Fibroblast of lung (primary cell): ENCODE measurements at regions not wholly inside any gene's neighbourhood (a gene's known extent, or its start where the extent isn't known, plus 50 kb on each side); places are given as distances from the start of the nearest gene placed in this dataset.

ENCODE experiments used
- DNase-seq, 2 donors: peaks; one replicate each; pipeline versions ENCODE4 v3.0.0 to v3.0.0-alpha.2; 2010; ENCODE audit warnings: low read depth in 2 of 2
- H2AFZ ChIP-seq: 2 replicates; pipeline ENCODE4 v1.5.1; 2012; ENCODE audit warnings: low read length, control low read depth, inconsistent platforms
- H3K27ac ChIP-seq: 2 replicates; pipeline ENCODE4 v1.5.1; 2011; ENCODE audit warnings: low read length, control low read depth; ENCODE audit not compliant: insufficient read depth
- H3K27me3 ChIP-seq: 2 replicates; pipeline ENCODE4 v1.5.1; 2011; ENCODE audit warnings: mild to moderate bottlenecking, low read length; ENCODE audit not compliant: control insufficient read depth, insufficient read depth
- H3K36me3 ChIP-seq: 2 replicates; pipeline ENCODE4 v1.5.1; 2011; ENCODE audit warnings: low read length; ENCODE audit not compliant: control insufficient read depth, insufficient read depth
- H3K4me1 ChIP-seq: 2 replicates; pipeline ENCODE4 v1.5.1; 2011; ENCODE audit warnings: low read length; ENCODE audit not compliant: control insufficient read depth, insufficient read depth; ENCODE audit errors: extremely low read depth
- H3K4me2 ChIP-seq: 2 replicates; pipeline ENCODE4 v1.5.1; 2011; ENCODE audit warnings: low read length, control low read depth; ENCODE audit not compliant: insufficient read depth; ENCODE audit errors: extremely low read depth
- H3K4me3 ChIP-seq, 4 experiments: fragments of 200-600 bp in 1 of 4; sonication (generic) in 1 of 4; replicated peaks in 1 of 4; 2 replicates each; pipeline ENCODE4 v1.5.1; 2011 to 2016; ENCODE audit warnings: low read length in 4 of 4, low read depth in 3 of 4, mild to moderate bottlenecking in 3 of 4, control low read depth in 2 of 4, inconsistent platforms in 1 of 4, mixed read lengths in 1 of 4; ENCODE audit not compliant: insufficient read depth in 1 of 4; ENCODE audit errors: control extremely low read depth in 1 of 4
- H3K79me2 ChIP-seq: 2 replicates; pipeline ENCODE4 v1.5.1; 2012; ENCODE audit warnings: mild to moderate bottlenecking, low read length, inconsistent platforms; ENCODE audit not compliant: control insufficient read depth, insufficient read depth
- H3K9ac ChIP-seq: 2 replicates; pipeline ENCODE4 v1.5.1; 2011; ENCODE audit warnings: mild to moderate bottlenecking, low read length, control low read depth; ENCODE audit not compliant: insufficient read depth
- H3K9me3 ChIP-seq: 2 replicates; pipeline ENCODE4 v1.5.1; 2012; ENCODE audit warnings: low read depth, low read length; ENCODE audit not compliant: control insufficient read depth, insufficient read depth
- H4K20me1 ChIP-seq: 2 replicates; pipeline ENCODE4 v1.5.1; 2011; ENCODE audit warnings: low read length; ENCODE audit not compliant: control insufficient read depth, insufficient read depth; ENCODE audit errors: extremely low read depth
- EZH2 ChIP-seq: IDR thresholded peaks from 2 replicates; pipeline ENCODE4 v1.5.1; 2012; ENCODE audit warnings: low read length, control low read depth, mild to moderate bottlenecking; ENCODE audit errors: missing control alignments
- TF ChIP-seq, protein P1 (sequence below), 2 donors: IDR thresholded peaks in 1 of 2; conservative IDR thresholded peaks in 1 of 2; 1 replicate in 1 of 2; 2 replicates in 1 of 2; pipeline ENCODE4 v1.5.1; 2011 to 2012; ENCODE audit warnings: low read length in 2 of 2, control low read depth in 1 of 2, inconsistent platforms in 1 of 2, low read depth in 1 of 2, mild to moderate bottlenecking in 1 of 2

GRCh38 chr1:90174246-90174645 lies 179.3 kb downstream of the ZNF326 start:
- no peaks in the 10 kb centered on the region for H3K27me3 ChIP-seq
- H3K4me2 ChIP-seq, result no peak overlapping the region
- no peaks in the 10 kb centered on the region for H4K20me1 ChIP-seq
- no peak for DNase-seq
- no peaks in the 10 kb centered on the region for H3K79me2 ChIP-seq
- no peak overlapping the region for H2AFZ ChIP-seq
- no peak overlapping the region for H3K9ac ChIP-seq
- H3K36me3 ChIP-seq, result no peaks in the 10 kb centered on the region
- TF ChIP-seq, protein P1, sequence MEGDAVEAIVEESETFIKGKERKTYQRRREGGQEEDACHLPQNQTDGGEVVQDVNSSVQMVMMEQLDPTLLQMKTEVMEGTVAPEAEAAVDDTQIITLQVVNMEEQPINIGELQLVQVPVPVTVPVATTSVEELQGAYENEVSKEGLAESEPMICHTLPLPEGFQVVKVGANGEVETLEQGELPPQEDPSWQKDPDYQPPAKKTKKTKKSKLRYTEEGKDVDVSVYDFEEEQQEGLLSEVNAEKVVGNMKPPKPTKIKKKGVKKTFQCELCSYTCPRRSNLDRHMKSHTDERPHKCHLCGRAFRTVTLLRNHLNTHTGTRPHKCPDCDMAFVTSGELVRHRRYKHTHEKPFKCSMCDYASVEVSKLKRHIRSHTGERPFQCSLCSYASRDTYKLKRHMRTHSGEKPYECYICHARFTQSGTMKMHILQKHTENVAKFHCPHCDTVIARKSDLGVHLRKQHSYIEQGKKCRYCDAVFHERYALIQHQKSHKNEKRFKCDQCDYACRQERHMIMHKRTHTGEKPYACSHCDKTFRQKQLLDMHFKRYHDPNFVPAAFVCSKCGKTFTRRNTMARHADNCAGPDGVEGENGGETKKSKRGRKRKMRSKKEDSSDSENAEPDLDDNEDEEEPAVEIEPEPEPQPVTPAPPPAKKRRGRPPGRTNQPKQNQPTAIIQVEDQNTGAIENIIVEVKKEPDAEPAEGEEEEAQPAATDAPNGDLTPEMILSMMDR (conservative IDR thresholded peaks at IDR 0.05 in 1 of 2, IDR thresholded peaks at IDR 0.05 in 1 of 2; ENCODE audit: low read depth in 1 of 2, low read length in 2 of 2), result no peak
- TF ChIP-seq EZH2, result no peak
- no peak overlapping the region for H3K27ac ChIP-seq
- no peaks in the 10 kb centered on the region for H3K4me1 ChIP-seq
- no peaks in the 10 kb centered on the region for H3K9me3 ChIP-seq
- no peak overlapping the region for H3K4me3 ChIP-seq

GRCh38 chr1:90162216-90162615 lies 167.3 kb downstream of the ZNF326 start:
- no peak overlapping the region for H3K4me2 ChIP-seq
- H4K20me1 ChIP-seq, result no peaks in the 10 kb centered on the region
- DNase-seq, result no peak
- no peak overlapping the region for H3K4me3 ChIP-seq
- no peaks in the 10 kb centered on the region for H3K79me2 ChIP-seq
- H3K27me3 ChIP-seq, result no peaks in the 10 kb centered on the region
- H3K9ac ChIP-seq, result no peak overlapping the region
- H3K4me1 ChIP-seq, result no peaks in the 10 kb centered on the region
- H3K27ac ChIP-seq, result no peak overlapping the region
- H3K9me3 ChIP-seq, result no peaks in the 10 kb centered on the region
- no peaks in the 10 kb centered on the region for H3K36me3 ChIP-seq
- TF ChIP-seq, protein P1 (conservative IDR thresholded peaks at IDR 0.05 in 1 of 2, IDR thresholded peaks at IDR 0.05 in 1 of 2; ENCODE audit: low read depth in 1 of 2, low read length in 2 of 2), result no peak
- TF ChIP-seq EZH2, result no peak
- H2AFZ ChIP-seq, result no peak overlapping the region

- H3K4me1 ChIP-seq, result no peaks in the 10 kb centered on the region
- TF ChIP-seq, protein P1 (conservative IDR thresholded peaks at IDR 0.05 in 1 of 2, IDR thresholded peaks at IDR 0.05 in 1 of 2; ENCODE audit: low read depth in 1 of 2, low read length in 2 of 2), result no peak
- no peak for TF ChIP-seq EZH2
- H4K20me1 ChIP-seq, result no peaks in the 10 kb centered on the region
- H3K27ac ChIP-seq, result no peak overlapping the region
- H3K9me3 ChIP-seq, result no peaks in the 10 kb centered on the region
- DNase-seq, result no peak
- no peaks in the 10 kb centered on the region for H3K27me3 ChIP-seq
- no peak overlapping the region for H3K9ac ChIP-seq
- no peak overlapping the region for H2AFZ ChIP-seq
- H3K4me3 ChIP-seq, result no peak overlapping the region
- H3K79me2 ChIP-seq, result no peaks in the 10 kb centered on the region
- no peak overlapping the region for H3K4me2 ChIP-seq
- no peaks in the 10 kb centered on the region for H3K36me3 ChIP-seq
These were observed 166.7 kb downstream of the ZNF326 start for GRCh38 chr1:90161625-90162024.
